Nephron progenitor cell (in vitro differentiated cells): ENCODE measurements at regions not wholly inside any gene's neighbourhood (a gene's known extent, or its start where the extent isn't known, plus 50 kb on each side); places are given as distances from the start of the nearest gene placed in this dataset.

ENCODE experiments used
- DNase-seq: peaks from one replicate; pipeline ENCODE4 v3.0.0; 2021
- H3K27ac Mint-ChIP-seq: 2 replicates; pipeline ENCODE4 v1.8.0; 2021; ENCODE audit warnings: mild to moderate bottlenecking, moderate library complexity, mixed read lengths
- H3K27me3 Mint-ChIP-seq: 2 replicates; pipeline ENCODE4 v1.8.0; 2021; ENCODE audit warnings: mild to moderate bottlenecking, low read depth, mixed read lengths; ENCODE audit not compliant: poor library complexity
- H3K36me3 Mint-ChIP-seq: 2 replicates; pipeline ENCODE4 v1.8.0; 2021; ENCODE audit warnings: low read depth, mixed read lengths
- H3K4me1 Mint-ChIP-seq: 2 replicates; pipeline ENCODE4 v1.8.0; 2021; ENCODE audit warnings: mixed read lengths
- H3K4me3 Mint-ChIP-seq: 2 replicates; pipeline ENCODE4 v1.8.0; 2021; ENCODE audit warnings: mild to moderate bottlenecking, moderate library complexity, mixed read lengths
- H3K9me3 Mint-ChIP-seq: 2 replicates; pipeline ENCODE4 v1.8.0; 2021; ENCODE audit warnings: mild to moderate bottlenecking, moderate library complexity, mixed read lengths
- TF ChIP-seq, protein P1 (sequence below): fragments of 200-600 bp; sonication (generic); IDR thresholded peaks from 2 replicates; pipeline ENCODE4 v1.5.0; 2021; ENCODE audit warnings: antibody characterized with exemption

DNA sequence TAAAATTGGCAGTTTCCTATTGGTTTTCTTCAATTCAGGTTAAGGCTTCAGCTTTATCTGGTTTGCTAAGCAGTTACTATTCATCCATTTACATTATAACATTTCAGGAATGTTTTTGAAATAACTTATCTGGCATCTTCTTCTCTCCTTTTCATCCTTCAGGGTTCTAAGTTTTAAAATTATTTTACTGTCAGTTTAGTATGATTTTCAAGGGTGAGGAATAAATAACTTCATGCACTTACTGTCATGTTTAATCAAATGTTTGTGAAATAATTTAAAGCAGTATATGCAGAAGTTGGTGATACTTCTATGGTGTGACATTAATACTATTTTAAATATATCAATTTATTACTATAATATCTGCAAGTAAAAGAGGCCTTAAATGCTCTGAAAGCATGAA is 338.1 kb upstream of the MMS22L start:
- H3K9me3 Mint-ChIP-seq = peaks cover 4% of the 10 kb centered on the region
- no peaks in the 10 kb centered on the region for H3K27me3 Mint-ChIP-seq
- H3K27ac Mint-ChIP-seq = no peak overlapping the region
- no peaks in the 10 kb centered on the region for H3K4me1 Mint-ChIP-seq
- no peaks in the 10 kb centered on the region for H3K36me3 Mint-ChIP-seq
- H3K4me3 Mint-ChIP-seq = no peak overlapping the region
- DNase-seq = no peak
- TF ChIP-seq, protein P1, sequence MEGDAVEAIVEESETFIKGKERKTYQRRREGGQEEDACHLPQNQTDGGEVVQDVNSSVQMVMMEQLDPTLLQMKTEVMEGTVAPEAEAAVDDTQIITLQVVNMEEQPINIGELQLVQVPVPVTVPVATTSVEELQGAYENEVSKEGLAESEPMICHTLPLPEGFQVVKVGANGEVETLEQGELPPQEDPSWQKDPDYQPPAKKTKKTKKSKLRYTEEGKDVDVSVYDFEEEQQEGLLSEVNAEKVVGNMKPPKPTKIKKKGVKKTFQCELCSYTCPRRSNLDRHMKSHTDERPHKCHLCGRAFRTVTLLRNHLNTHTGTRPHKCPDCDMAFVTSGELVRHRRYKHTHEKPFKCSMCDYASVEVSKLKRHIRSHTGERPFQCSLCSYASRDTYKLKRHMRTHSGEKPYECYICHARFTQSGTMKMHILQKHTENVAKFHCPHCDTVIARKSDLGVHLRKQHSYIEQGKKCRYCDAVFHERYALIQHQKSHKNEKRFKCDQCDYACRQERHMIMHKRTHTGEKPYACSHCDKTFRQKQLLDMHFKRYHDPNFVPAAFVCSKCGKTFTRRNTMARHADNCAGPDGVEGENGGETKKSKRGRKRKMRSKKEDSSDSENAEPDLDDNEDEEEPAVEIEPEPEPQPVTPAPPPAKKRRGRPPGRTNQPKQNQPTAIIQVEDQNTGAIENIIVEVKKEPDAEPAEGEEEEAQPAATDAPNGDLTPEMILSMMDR = no peak

DNA sequence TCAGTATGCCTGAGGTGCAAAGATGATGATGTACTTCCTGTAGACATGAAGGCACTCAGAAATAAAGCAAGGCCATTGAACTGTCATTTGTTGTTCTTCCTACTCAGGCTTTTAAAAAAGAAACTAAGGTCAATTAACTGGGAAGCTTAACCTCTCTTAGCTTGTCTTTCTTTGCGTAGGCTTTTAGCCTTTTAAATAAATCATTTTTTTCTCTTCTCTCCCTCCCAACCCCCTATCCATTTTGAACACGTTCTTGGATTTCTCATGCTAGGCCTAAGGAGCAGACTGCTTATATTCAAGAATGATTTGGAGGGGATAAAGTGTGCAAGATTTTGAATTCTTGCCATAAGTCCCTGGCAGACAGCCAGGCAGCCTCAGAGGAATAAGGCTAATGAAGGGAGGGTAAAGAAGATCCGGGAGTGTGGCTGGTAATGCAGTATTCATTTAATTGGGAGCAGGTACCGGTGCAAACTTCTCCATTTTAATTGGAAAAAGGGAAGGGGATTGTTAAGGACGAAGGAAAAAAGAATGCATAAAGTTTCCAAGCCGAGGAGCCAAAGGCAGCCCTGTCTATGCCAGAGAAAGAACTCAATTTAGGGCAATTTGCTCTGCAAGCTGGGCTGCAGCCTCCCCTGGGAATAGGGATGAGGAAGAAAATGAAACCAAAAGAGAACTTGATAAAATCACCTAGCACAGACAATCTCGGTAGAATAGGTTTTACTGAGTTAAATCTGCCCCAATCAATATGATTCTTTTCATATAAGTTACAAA is 343.8 kb upstream of the MMS22L start:
- no peak overlapping the region for H3K4me3 Mint-ChIP-seq
- DNase-seq = peak; percentile 4
- TF ChIP-seq, protein P1 = no peak
- no peaks in the 10 kb centered on the region for H3K9me3 Mint-ChIP-seq
- H3K4me1 Mint-ChIP-seq = peaks cover 9% of the 10 kb centered on the region
- H3K36me3 Mint-ChIP-seq = no peaks in the 10 kb centered on the region
- peak overlapping the region; percentile 3 for H3K27ac Mint-ChIP-seq
- H3K27me3 Mint-ChIP-seq = peaks cover 3% of the 10 kb centered on the region

- DNase-seq = no peak
- TF ChIP-seq, protein P1 = no peak
- H3K27me3 Mint-ChIP-seq = peaks cover 3% of the 10 kb centered on the region
- peak overlapping the region; percentile 40 for H3K27ac Mint-ChIP-seq
- no peaks in the 10 kb centered on the region for H3K9me3 Mint-ChIP-seq
- no peaks in the 10 kb centered on the region for H3K36me3 Mint-ChIP-seq
- H3K4me3 Mint-ChIP-seq = no peak overlapping the region
- H3K4me1 Mint-ChIP-seq = peaks cover 9% of the 10 kb centered on the region
These were observed 346.2 kb upstream of the MMS22L start for GRCh38 chr6:97629180-97629579.

GRCh38 chr6:97630604-97631003 is 347.6 kb upstream of the MMS22L start:
- Mint-ChIP-seq H3K4me1 (peaks cover 9% of the 10 kb centered on the region), H3K9me3 (no peaks in the 10 kb centered on the region)
- no peak for DNase-seq

GRCh38 chr6:97632341-97632740 is 349.3 kb upstream of the MMS22L start:
- TF ChIP-seq, protein P1 = no peak
- peaks cover 3% of the 10 kb centered on the region for H3K27me3 Mint-ChIP-seq
- H3K4me3 Mint-ChIP-seq = no peak overlapping the region
- no peak for DNase-seq
- H3K9me3 Mint-ChIP-seq = peaks cover 8% of the 10 kb centered on the region
- no peaks in the 10 kb centered on the region for H3K4me1 Mint-ChIP-seq
- no peaks in the 10 kb centered on the region for H3K36me3 Mint-ChIP-seq
- peak overlapping the region; percentile 57 for H3K27ac Mint-ChIP-seq

More at GRCh38 chr6:97630604-97631003, 347.6 kb upstream of the MMS22L start:
- H3K4me3 Mint-ChIP-seq = no peak overlapping the region
- TF ChIP-seq, protein P1 = no peak
- no peaks in the 10 kb centered on the region for H3K36me3 Mint-ChIP-seq
- H3K27ac Mint-ChIP-seq = no peak overlapping the region
- peaks cover 3% of the 10 kb centered on the region for H3K27me3 Mint-ChIP-seq

- TF ChIP-seq, protein P1 = no peak
- Mint-ChIP-seq H3K27ac (no peak overlapping the region), H3K4me3 (no peak overlapping the region), H3K36me3 (no peaks in the 10 kb centered on the region), H3K4me1 (no peaks in the 10 kb centered on the region), H3K9me3 (peaks cover 32% of the 10 kb centered on the region), H3K27me3 (no peaks in the 10 kb centered on the region)
- no peak for DNase-seq
These were observed 356.7 kb upstream of the MMS22L start for GRCh38 chr6:97639702-97640101.
